SK-N-SH (cell line): ENCODE measurements at regions not wholly inside any gene's neighbourhood (a gene's known extent, or its start where the extent isn't known, plus 50 kb on each side); places are given as distances from the start of the nearest gene placed in this dataset.

ENCODE experiments used
- CTCF ChIA-PET: fragments of 300-600, 350-600 bp; formaldehyde crosslinking; extraction: SDS; loops from one replicate; lab custom pipeline; 2021; lab: Yijun Ruan, JAX
- POLR2A ChIA-PET: fragments of 350-600 bp; sonication (Branson Sonifier 250); formaldehyde crosslinking; extraction: SDS; loops from one replicate; lab custom pipeline; 2020; ENCODE audit warnings: antibody characterized with exemption, inconsistent platforms; lab: Yijun Ruan, JAX
- DNase-seq: peaks from one replicate; pipeline ENCODE4 v3.0.0; 2012
- H2AFZ ChIP-seq: fragments of 200-600 bp; sonication (generic); 2 replicates; pipeline ENCODE4 v1.8.1; 2016; ENCODE audit warnings: antibody characterized with exemption, mild to moderate bottlenecking, low read depth
- H3F3A ChIP-seq: fragments of 200-600 bp; sonication (generic); replicated peaks from 2 replicates; pipeline ENCODE3; 2016; ENCODE audit warnings: antibody characterized with exemption, mild to moderate bottlenecking; ENCODE audit not compliant: insufficient read depth
- H3K27ac ChIP-seq, 2 experiments: fragments of 200-500 bp in 1 of 2; fragments of 200-600 bp in 1 of 2; sonication (Bioruptor generic) in 1 of 2; sonication (generic), shearing (Covaris generic) in 1 of 2; 2 replicates each; pipeline versions ENCODE4 v1.5.1 to v1.6.1; 2014 to 2016; ENCODE audit warnings: low read depth in 2 of 2, inconsistent platforms in 1 of 2, low read length in 1 of 2, mild to moderate bottlenecking in 1 of 2, mixed read lengths in 1 of 2
- H3K27me3 ChIP-seq: fragments of 200-600 bp; sonication (generic), shearing (Covaris generic); 2 replicates; pipeline ENCODE4 v1.6.1; 2016; ENCODE audit warnings: mixed run types; ENCODE audit not compliant: insufficient read depth
- H3K36me3 ChIP-seq, 2 experiments: fragments of 200-500 bp in 1 of 2; fragments of 200-600 bp in 1 of 2; sonication (Bioruptor generic) in 1 of 2; sonication (generic) in 1 of 2; replicated peaks in 1 of 2; 2 replicates each; pipeline versions ENCODE3 to v1.5.1; 2014 to 2016; ENCODE audit warnings: low read length in 1 of 2, mild to moderate bottlenecking in 1 of 2; ENCODE audit not compliant: insufficient read depth in 2 of 2, control insufficient read depth in 1 of 2
- H3K4me1 ChIP-seq, 2 experiments: fragments of 200-500 bp in 1 of 2; fragments of 200-600 bp in 1 of 2; sonication (Bioruptor generic) in 1 of 2; sonication (generic), shearing (Covaris generic) in 1 of 2; 2 replicates each; pipeline versions ENCODE4 v1.5.1 to v1.6.1; 2014 to 2016; ENCODE audit warnings: low read depth in 1 of 2, low read length in 1 of 2, mixed run types in 1 of 2; ENCODE audit not compliant: insufficient read depth in 2 of 2, control insufficient read depth in 1 of 2
- H3K4me2 ChIP-seq: fragments of 200-600 bp; sonication (generic), shearing (Covaris generic); 2 replicates; pipeline ENCODE4 v1.6.1; 2017; ENCODE audit warnings: mixed run types
- H3K4me3 ChIP-seq, 2 experiments: fragments of 200-500 bp in 1 of 2; fragments of 200-600 bp in 1 of 2; sonication (Bioruptor generic) in 1 of 2; sonication (generic), shearing (Covaris generic) in 1 of 2; 2 replicates each; pipeline versions ENCODE4 v1.5.1 to v1.8.1; 2014 to 2016; ENCODE audit warnings: low read depth in 2 of 2, inconsistent platforms in 1 of 2, low read length in 1 of 2, mild to moderate bottlenecking in 1 of 2, mixed read lengths in 1 of 2, moderate library complexity in 1 of 2
- H3K79me2 ChIP-seq: fragments of 200-600 bp; sonication (generic); 2 replicates; pipeline ENCODE4 v1.8.1; 2017; ENCODE audit warnings: mild to moderate bottlenecking; ENCODE audit not compliant: insufficient read depth
- H3K9ac ChIP-seq: fragments of 200-600 bp; sonication (generic); 2 replicates; pipeline ENCODE4 v1.6.1; 2017; ENCODE audit warnings: mixed run types
- H3K9me2 ChIP-seq: fragments of 200-600 bp; sonication (generic); 2 replicates; pipeline ENCODE4 v1.6.1; 2017; ENCODE audit warnings: mixed run types
- H3K9me3 ChIP-seq: fragments of 200-600 bp; sonication (generic); 2 replicates; pipeline ENCODE4 v1.6.1; 2017; ENCODE audit warnings: mixed run types, mild to moderate bottlenecking, moderate library complexity
- H4K20me1 ChIP-seq: fragments of 200-600 bp; sonication (generic); 2 replicates; pipeline ENCODE4 v1.6.1; 2017; ENCODE audit warnings: mild to moderate bottlenecking, mixed run types; ENCODE audit not compliant: insufficient read depth
- CHD2 ChIP-seq: fragments of 150-350 bp; IDR thresholded peaks from 2 replicates; pipeline ENCODE4 v1.6.1; 2018; ENCODE audit warnings: low read length; ENCODE audit not compliant: partially characterized antibody
- EP300 ChIP-seq, 2 experiments: IDR thresholded peaks; 2 replicates each; pipeline versions ENCODE4 v1.4.0 to v1.6.1; 2012; ENCODE audit warnings: borderline replicate concordance in 1 of 2, low read depth in 1 of 2, low read length in 1 of 2
- EZH2phosphoT487 ChIP-seq: fragments of 200-600 bp; sonication (generic); IDR thresholded peaks from 2 replicates; pipeline ENCODE4 v1.6.1; 2017; ENCODE audit warnings: low read depth, mixed run types, mild to moderate bottlenecking, antibody characterized with exemption, moderate library complexity, borderline replicate concordance
- FOXM1 ChIP-seq: IDR thresholded peaks from 2 replicates; pipeline ENCODE4 v1.4.0; 2012; ENCODE audit warnings: low read depth, mild to moderate bottlenecking
- GABPA ChIP-seq: IDR thresholded peaks from 2 replicates; pipeline ENCODE4 v1.4.0; 2012; ENCODE audit warnings: low read depth, mild to moderate bottlenecking
- GATA2 ChIP-seq: sonication (generic); formaldehyde crosslinking; IDR thresholded peaks from 2 replicates; pipeline ENCODE4 v1.5.0; 2020; ENCODE audit warnings: mild to moderate bottlenecking, missing genetic modification reagents
- JUND ChIP-seq: IDR thresholded peaks from 2 replicates; pipeline ENCODE4 v1.4.0; 2012
- MXI1 ChIP-seq: IDR thresholded peaks from 2 replicates; pipeline ENCODE4 v1.6.1; 2012; ENCODE audit warnings: mild to moderate bottlenecking, low read depth, low read length, improper control_type of control experiment
- NFIC ChIP-seq: IDR thresholded peaks from 2 replicates; pipeline ENCODE4 v1.4.0; 2012; ENCODE audit warnings: borderline replicate concordance
- RAD21 ChIP-seq: IDR thresholded peaks from 2 replicates; pipeline ENCODE4 v1.6.1; 2012; ENCODE audit warnings: mild to moderate bottlenecking, low read length
- RFX5 ChIP-seq: IDR thresholded peaks from 2 replicates; pipeline ENCODE4 v1.6.1; 2012; ENCODE audit warnings: mild to moderate bottlenecking, improper control_type of control experiment, low read length
- SMC3 ChIP-seq: IDR thresholded peaks from 2 replicates; pipeline ENCODE4 v1.6.1; 2012; ENCODE audit warnings: low read depth, low read length, improper control_type of control experiment
- TAF1 ChIP-seq: IDR thresholded peaks from 2 replicates; pipeline ENCODE4 v1.6.1; 2012; ENCODE audit warnings: low read depth, mild to moderate bottlenecking, low read length, moderate library complexity, borderline replicate concordance
- TCF12 ChIP-seq: IDR thresholded peaks from 2 replicates; pipeline ENCODE4 v1.4.0; 2012
- TEAD4 ChIP-seq: IDR thresholded peaks from 2 replicates; pipeline ENCODE4 v1.4.0; 2012; ENCODE audit warnings: mild to moderate bottlenecking, borderline replicate concordance; ENCODE audit not compliant: insufficient read depth
- WGBS: methylation state at CpG from one replicate; pipeline ENCODE4 v1.1.6; 2017; ENCODE audit warnings: low lambda C conversion rate; 5-methylcytosine and 5-hydroxymethylcytosine counted together
- TF ChIP-seq, protein P1 (sequence below): IDR thresholded peaks from 2 replicates; pipeline ENCODE4 v1.4.0; 2012; ENCODE audit warnings: low read depth, borderline replicate concordance
- TF ChIP-seq, protein P2 (sequence below): IDR thresholded peaks from 2 replicates; pipeline ENCODE4; 2012
- TF ChIP-seq, protein P3 (sequence below): IDR thresholded peaks from 2 replicates; pipeline ENCODE4 v1.4.0; 2012; ENCODE audit warnings: low read depth, borderline replicate concordance
- TF ChIP-seq, protein P4 (sequence below): fragments of 150-350 bp; IDR thresholded peaks from 2 replicates; pipeline ENCODE4 v1.6.1; 2016; ENCODE audit warnings: mild to moderate bottlenecking, low read depth, low read length
- TF ChIP-seq, protein P5 (sequence below): IDR thresholded peaks from 2 replicates; pipeline ENCODE4 v1.4.0; 2012; ENCODE audit warnings: low read depth

DNA sequence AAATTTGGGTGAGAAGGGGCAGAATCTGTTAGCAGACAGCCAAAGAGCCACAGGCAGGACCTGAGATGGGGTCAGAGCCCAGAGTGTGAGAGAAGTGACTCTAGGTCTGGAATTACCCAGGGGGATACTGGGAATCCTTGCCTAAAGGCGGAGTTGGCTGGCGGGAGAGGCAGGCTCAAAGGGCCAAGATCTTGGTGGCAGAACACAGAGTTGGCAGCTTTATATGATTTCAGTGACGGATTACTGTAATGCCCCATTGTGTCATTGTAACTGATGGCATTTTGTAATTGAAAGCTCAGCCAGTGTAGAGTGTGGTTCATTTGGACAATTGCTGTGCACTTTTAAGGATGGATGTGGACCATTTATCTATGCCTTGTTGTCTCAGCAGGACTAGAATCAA lies 77.3 kb downstream of the SMIM20 start:
- Histone ChIP-seq H3K27ac (no peak overlapping the region), H3K4me1 (no peaks in the 10 kb centered on the region; a peak in 1 of 4 replicates), H3K36me3 (no peaks in the 10 kb centered on the region), H3K4me3 (no peak overlapping the region), H2AFZ (no peak overlapping the region), H4K20me1 (no peaks in the 10 kb centered on the region), H3F3A (no peaks in the 10 kb centered on the region), H3K9me3 (no peaks in the 10 kb centered on the region), H3K4me2 (no peak overlapping the region), H3K9me2 (no peaks in the 10 kb centered on the region), H3K9ac (no peak overlapping the region), H3K27me3 (no peaks in the 10 kb centered on the region), H3K79me2 (no peaks in the 10 kb centered on the region)
- DNase-seq, result no peak
- TF ChIP-seq TCF12 (no peak), TAF1 (no peak), GATA2 (CRISPR knock-in tag) (no peak), EP300 (IDR thresholded peaks at IDR 0.05; ENCODE audit: borderline replicate concordance in 1 of 2, low read depth in 1 of 2, low read length in 1 of 2) (no peak), RFX5 (no peak), GABPA (no peak), TEAD4 (no peak), SMC3 (no peak), EZH2phosphoT487 (no peak), JUND (no peak), MXI1 (no peak), NFIC (no peak), CHD2 (no peak), FOXM1 (no peak), RAD21 (no peak)
- TF ChIP-seq, protein P1, sequence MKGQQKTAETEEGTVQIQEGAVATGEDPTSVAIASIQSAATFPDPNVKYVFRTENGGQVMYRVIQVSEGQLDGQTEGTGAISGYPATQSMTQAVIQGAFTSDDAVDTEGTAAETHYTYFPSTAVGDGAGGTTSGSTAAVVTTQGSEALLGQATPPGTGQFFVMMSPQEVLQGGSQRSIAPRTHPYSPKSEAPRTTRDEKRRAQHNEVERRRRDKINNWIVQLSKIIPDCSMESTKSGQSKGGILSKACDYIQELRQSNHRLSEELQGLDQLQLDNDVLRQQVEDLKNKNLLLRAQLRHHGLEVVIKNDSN, result no peak
- TF ChIP-seq, protein P2, sequence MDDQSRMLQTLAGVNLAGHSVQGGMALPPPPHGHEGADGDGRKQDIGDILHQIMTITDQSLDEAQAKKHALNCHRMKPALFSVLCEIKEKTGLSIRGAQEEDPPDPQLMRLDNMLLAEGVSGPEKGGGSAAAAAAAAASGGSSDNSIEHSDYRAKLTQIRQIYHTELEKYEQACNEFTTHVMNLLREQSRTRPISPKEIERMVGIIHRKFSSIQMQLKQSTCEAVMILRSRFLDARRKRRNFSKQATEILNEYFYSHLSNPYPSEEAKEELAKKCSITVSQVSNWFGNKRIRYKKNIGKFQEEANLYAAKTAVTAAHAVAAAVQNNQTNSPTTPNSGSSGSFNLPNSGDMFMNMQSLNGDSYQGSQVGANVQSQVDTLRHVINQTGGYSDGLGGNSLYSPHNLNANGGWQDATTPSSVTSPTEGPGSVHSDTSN, result no peak
- TF ChIP-seq, protein P3, sequence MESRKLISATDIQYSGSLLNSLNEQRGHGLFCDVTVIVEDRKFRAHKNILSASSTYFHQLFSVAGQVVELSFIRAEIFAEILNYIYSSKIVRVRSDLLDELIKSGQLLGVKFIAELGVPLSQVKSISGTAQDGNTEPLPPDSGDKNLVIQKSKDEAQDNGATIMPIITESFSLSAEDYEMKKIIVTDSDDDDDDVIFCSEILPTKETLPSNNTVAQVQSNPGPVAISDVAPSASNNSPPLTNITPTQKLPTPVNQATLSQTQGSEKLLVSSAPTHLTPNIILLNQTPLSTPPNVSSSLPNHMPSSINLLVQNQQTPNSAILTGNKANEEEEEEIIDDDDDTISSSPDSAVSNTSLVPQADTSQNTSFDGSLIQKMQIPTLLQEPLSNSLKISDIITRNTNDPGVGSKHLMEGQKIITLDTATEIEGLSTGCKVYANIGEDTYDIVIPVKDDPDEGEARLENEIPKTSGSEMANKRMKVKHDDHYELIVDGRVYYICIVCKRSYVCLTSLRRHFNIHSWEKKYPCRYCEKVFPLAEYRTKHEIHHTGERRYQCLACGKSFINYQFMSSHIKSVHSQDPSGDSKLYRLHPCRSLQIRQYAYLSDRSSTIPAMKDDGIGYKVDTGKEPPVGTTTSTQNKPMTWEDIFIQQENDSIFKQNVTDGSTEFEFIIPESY, result no peak
- TF ChIP-seq, protein P4, sequence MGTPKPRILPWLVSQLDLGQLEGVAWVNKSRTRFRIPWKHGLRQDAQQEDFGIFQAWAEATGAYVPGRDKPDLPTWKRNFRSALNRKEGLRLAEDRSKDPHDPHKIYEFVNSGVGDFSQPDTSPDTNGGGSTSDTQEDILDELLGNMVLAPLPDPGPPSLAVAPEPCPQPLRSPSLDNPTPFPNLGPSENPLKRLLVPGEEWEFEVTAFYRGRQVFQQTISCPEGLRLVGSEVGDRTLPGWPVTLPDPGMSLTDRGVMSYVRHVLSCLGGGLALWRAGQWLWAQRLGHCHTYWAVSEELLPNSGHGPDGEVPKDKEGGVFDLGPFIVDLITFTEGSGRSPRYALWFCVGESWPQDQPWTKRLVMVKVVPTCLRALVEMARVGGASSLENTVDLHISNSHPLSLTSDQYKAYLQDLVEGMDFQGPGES, result no peak
- TF ChIP-seq, protein P5, sequence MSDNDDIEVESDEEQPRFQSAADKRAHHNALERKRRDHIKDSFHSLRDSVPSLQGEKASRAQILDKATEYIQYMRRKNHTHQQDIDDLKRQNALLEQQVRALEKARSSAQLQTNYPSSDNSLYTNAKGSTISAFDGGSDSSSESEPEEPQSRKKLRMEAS, result no peak
- ChIA-PET POLR2A (no interaction called here), CTCF (no interaction called here)
- WGBS, result 52% methylated on average over 3 of the region's 3 CpGs
